ENCODE measurements at regions not wholly inside any gene's neighbourhood (a gene's known extent, or its start where the extent isn't known, plus 50 kb on each side); places are given as distances from the start of the nearest gene placed in this dataset.

GRCh38 chr7:156172638-156173037 lies 360.4 kb upstream of the SHH start:
- no peaks in the 10 kb centered on the region for H3K9me3 ChIP-seq
- H3K27me3 ChIP-seq = no peaks in the 10 kb centered on the region
- TF ChIP-seq, protein P1, sequence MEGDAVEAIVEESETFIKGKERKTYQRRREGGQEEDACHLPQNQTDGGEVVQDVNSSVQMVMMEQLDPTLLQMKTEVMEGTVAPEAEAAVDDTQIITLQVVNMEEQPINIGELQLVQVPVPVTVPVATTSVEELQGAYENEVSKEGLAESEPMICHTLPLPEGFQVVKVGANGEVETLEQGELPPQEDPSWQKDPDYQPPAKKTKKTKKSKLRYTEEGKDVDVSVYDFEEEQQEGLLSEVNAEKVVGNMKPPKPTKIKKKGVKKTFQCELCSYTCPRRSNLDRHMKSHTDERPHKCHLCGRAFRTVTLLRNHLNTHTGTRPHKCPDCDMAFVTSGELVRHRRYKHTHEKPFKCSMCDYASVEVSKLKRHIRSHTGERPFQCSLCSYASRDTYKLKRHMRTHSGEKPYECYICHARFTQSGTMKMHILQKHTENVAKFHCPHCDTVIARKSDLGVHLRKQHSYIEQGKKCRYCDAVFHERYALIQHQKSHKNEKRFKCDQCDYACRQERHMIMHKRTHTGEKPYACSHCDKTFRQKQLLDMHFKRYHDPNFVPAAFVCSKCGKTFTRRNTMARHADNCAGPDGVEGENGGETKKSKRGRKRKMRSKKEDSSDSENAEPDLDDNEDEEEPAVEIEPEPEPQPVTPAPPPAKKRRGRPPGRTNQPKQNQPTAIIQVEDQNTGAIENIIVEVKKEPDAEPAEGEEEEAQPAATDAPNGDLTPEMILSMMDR (IDR thresholded peaks at IDR 0.05) = no peak
- H3K36me3 ChIP-seq = no peaks in the 10 kb centered on the region
- H3K4me1 ChIP-seq = no peaks in the 10 kb centered on the region
- no peak for DNase-seq
- no peak overlapping the region for H3K4me3 ChIP-seq
- intact Hi-C loops (cut with DNase I; ENCODE audit: low total_unique reads) = no loop called here
- H3K27ac ChIP-seq = no peak overlapping the region

DNA sequence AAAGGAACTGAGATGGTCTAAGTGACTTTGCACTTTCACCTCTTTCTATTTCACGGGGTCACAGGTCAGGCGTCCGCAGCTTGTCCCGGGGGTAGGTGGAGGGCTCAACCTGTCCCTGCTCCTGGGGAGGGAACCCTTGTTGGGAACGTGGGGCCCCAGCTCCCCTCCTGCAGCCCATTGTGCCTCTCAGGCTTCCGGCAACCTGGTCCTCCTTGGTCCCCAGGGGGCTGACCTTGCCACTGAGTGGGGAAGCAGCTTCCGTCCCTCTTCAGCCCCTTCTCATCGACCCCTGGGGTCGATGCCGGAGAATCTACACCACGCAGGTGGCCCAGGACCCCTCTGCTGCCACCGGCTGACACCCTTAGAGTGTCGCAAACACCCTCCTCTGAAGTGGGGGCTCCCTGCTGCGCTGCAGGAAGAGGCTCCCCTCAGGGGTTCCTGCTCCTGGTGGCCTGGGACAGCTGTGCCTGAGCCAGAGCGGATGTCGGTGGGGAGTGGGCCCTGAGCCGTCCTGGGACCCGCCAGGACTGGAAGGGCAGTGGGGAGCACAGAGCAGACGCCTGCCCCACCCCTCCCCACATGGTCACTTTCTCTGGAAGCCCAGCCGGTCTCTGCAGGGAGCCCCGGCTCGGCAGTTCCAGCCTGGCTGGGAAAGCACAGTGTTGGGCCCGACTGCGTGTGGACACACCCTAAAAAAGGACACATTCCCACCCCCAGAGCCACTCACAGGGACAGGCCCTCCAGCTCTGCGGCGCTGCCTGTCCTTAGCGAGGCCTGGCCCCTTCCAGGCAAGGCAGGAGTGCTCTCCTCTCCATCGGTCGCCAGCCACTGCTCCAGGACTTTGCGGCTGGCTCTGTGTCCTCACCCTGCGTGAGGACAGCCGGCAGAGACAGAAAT lies 357.5 kb upstream of the SHH start:
- H3K9me3 ChIP-seq = no peaks in the 10 kb centered on the region
- no peaks in the 10 kb centered on the region for H3K4me1 ChIP-seq
- no peaks in the 10 kb centered on the region for H3K27me3 ChIP-seq
- no peak for DNase-seq
- no peaks in the 10 kb centered on the region for H3K36me3 ChIP-seq
- intact Hi-C loops (cut with DNase I; ENCODE audit: low total_unique reads) = no loop called here
- no peak overlapping the region for H3K27ac ChIP-seq
- no peak overlapping the region for H3K4me3 ChIP-seq
- TF ChIP-seq, protein P1 (IDR thresholded peaks at IDR 0.05) = no peak

GRCh38 chr7:156168434-156168833 lies 356.2 kb upstream of the SHH start:
- Histone ChIP-seq H3K9me3 (no peaks in the 10 kb centered on the region), H3K36me3 (no peaks in the 10 kb centered on the region), H3K27me3 (no peaks in the 10 kb centered on the region), H3K27ac (no peak overlapping the region), H3K4me1 (no peaks in the 10 kb centered on the region), H3K4me3 (no peak overlapping the region)
- TF ChIP-seq, protein P1 (IDR thresholded peaks at IDR 0.05) = no peak
- DNase-seq = no peak
- intact Hi-C loops (cut with DNase I; ENCODE audit: low total_unique reads) = no loop called here

DNA sequence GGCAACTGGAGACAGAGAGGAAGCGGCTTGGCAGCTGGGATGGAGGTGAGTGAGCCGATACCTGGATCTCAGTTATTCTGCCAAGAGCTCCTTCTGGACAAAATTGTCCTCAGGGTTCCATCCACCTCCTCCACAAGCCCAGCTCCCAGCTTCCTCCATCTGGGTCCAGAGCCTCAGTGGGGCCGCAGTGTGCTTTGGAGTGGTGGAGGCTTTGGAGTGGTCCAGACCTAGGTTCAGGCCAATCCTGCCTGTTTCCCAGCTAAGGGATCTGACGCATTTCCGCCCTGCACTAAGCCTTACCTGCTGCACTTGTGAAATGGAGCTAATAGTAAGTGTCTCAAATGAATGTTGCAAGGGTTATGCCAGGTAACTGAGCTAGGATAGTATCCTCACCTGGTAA lies 355.7 kb upstream of the SHH start:
- TF ChIP-seq, protein P1 (IDR thresholded peaks at IDR 0.05) = no peak

GRCh38 chr7:156167417-156167807 lies 355.1 kb upstream of the SHH start:
- Histone ChIP-seq H3K36me3 (no peaks in the 10 kb centered on the region), H3K4me3 (no peak overlapping the region), H3K9me3 (no peaks in the 10 kb centered on the region), H3K4me1 (no peaks in the 10 kb centered on the region), H3K27ac (no peak overlapping the region), H3K27me3 (peaks cover 0 to 3% of the 10 kb centered on the region in 2 donors)
- no peak for DNase-seq
- intact Hi-C loops (cut with DNase I; ENCODE audit: low total_unique reads) = no loop called here
- TF ChIP-seq, protein P1 (IDR thresholded peaks at IDR 0.05) = no peak

More for the DNA sequence above, 355.7 kb upstream of the SHH start:
- intact Hi-C loops (cut with DNase I; ENCODE audit: low total_unique reads) = no loop called here
- Histone ChIP-seq H3K9me3 (no peaks in the 10 kb centered on the region), H3K27ac (no peak overlapping the region), H3K36me3 (no peaks in the 10 kb centered on the region), H3K4me1 (no peaks in the 10 kb centered on the region), H3K27me3 (no peaks in the 10 kb centered on the region), H3K4me3 (no peak overlapping the region)
- no peak for DNase-seq
